WERI-Rb-1 (cell line): ENCODE measurements at regions not wholly inside any gene's neighbourhood (a gene's known extent, or its start where the extent isn't known, plus 50 kb on each side); places are given as distances from the start of the nearest gene placed in this dataset.
"Not testable (repeated sequence)": the region's sequence is repeated elsewhere in the genome, so short reads cannot be mapped to it uniquely, and the experiment has no call there.

ENCODE experiments used
- DNase-seq: peaks from one replicate; pipeline ENCODE4 v3.0.0-alpha.2; 2020
- H3K27ac ChIP-seq: fragments of 250-450 bp; sonication (Bioruptor Pico); 2 replicates; pipeline ENCODE4 v1.5.1; 2020; ENCODE audit warnings: mild to moderate bottlenecking, moderate library complexity
- H3K27me3 ChIP-seq: fragments of 250-450 bp; sonication (Bioruptor Pico); 2 replicates; pipeline ENCODE4 v1.5.1; 2021; ENCODE audit warnings: mild to moderate bottlenecking, low read depth, moderate library complexity; ENCODE audit not compliant: insufficient read depth, severe bottlenecking
- H3K36me3 ChIP-seq: fragments of 250-450 bp; sonication (Bioruptor Pico); 2 replicates; pipeline ENCODE4 v1.5.1; 2020; ENCODE audit warnings: mild to moderate bottlenecking, moderate library complexity
- H3K4me3 ChIP-seq: 2 replicates; pipeline ENCODE4 v1.5.1; 2011; ENCODE audit warnings: low read depth, mild to moderate bottlenecking, control low read depth, low read length
- H3K9me3 ChIP-seq: fragments of 250-450 bp; sonication (Bioruptor Pico); 2 replicates; pipeline ENCODE4 v1.5.1; 2021; ENCODE audit warnings: mild to moderate bottlenecking, moderate library complexity; ENCODE audit not compliant: severe bottlenecking
- TF ChIP-seq, protein P1 (sequence below): IDR thresholded peaks from 2 replicates; pipeline ENCODE4 v1.5.1; 2011; ENCODE audit warnings: low read depth, mild to moderate bottlenecking, control low read depth, inconsistent platforms, low read length

DNA sequence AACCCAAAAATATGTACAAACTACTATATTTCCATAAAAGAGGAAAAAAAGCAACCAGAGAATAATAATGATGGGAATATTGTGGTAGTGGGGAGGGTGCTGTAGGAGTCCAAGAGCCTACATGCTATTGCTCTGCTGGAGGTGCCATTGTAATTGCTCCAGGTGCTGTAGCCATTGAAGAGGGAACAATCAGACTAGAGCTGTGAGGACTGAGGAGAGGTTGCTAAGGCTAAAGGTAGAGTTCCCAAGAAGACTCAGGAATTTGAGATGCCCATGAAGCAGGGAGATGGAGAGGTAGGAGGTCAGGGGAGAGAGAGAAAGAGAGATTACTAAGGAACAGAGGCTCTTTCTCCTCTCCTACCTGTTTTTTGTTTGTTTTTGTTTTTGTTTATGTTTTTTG, 394.0 kb downstream of the DMRTA1 start:
- Histone ChIP-seq H3K4me3 (no peak overlapping the region), H3K9me3 (peaks cover 5% of the 10 kb centered on the region), H3K36me3 (no peaks in the 10 kb centered on the region), H3K27ac (no peak overlapping the region), H3K27me3 (no peaks in the 10 kb centered on the region)
- no peak for DNase-seq
- TF ChIP-seq, protein P1, sequence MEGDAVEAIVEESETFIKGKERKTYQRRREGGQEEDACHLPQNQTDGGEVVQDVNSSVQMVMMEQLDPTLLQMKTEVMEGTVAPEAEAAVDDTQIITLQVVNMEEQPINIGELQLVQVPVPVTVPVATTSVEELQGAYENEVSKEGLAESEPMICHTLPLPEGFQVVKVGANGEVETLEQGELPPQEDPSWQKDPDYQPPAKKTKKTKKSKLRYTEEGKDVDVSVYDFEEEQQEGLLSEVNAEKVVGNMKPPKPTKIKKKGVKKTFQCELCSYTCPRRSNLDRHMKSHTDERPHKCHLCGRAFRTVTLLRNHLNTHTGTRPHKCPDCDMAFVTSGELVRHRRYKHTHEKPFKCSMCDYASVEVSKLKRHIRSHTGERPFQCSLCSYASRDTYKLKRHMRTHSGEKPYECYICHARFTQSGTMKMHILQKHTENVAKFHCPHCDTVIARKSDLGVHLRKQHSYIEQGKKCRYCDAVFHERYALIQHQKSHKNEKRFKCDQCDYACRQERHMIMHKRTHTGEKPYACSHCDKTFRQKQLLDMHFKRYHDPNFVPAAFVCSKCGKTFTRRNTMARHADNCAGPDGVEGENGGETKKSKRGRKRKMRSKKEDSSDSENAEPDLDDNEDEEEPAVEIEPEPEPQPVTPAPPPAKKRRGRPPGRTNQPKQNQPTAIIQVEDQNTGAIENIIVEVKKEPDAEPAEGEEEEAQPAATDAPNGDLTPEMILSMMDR, result no peak

DNA sequence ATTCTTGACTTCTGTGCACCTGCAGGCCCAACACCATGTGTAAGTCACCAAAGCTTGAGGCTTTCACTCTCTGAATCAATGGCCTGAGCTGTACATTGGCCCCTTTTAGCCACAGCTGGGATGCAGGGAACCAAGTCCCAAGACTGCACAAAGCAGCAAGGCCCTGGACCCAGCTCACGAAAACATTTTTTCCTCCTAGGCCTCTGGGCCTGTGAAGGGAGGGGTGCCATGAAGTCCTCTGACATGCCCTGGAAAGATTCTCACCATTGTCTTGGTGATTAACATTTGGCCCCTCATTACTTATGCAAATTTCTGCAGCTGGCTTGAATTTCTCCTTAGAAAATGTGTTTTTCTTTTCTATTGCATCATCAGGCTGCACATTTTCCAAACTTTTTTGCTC, 398.6 kb downstream of the DMRTA1 start:
- not testable (repeated sequence) for H3K27me3 ChIP-seq, DNase-seq, H3K27ac ChIP-seq, H3K4me3 ChIP-seq, H3K9me3 ChIP-seq, H3K36me3 ChIP-seq

DNA sequence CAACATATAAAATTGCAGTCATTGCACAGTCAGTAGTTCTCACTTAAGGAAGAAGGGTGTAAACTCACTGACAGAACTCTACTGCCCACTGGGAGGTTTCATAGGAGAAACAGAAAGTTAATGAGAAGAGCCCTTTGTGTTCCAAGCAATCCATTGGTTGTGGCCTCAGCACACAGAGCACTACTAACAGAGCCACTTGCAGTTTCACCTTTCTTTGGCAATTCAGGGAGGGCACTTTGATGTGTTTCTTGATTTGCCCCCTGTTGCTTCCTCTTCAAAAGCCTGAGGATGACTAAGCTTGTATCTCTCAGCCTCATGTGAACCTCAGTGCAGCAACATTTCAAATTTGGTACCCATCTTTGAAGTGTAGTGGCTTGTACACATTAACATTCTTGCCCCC, 409.4 kb downstream of the DMRTA1 start:
- TF ChIP-seq, protein P1, result no peak
- Histone ChIP-seq H3K9me3 (no peaks in the 10 kb centered on the region), H3K27me3 (no peaks in the 10 kb centered on the region), H3K4me3 (no peak overlapping the region), H3K27ac (no peak overlapping the region), H3K36me3 (no peaks in the 10 kb centered on the region)
- no peak for DNase-seq

DNA sequence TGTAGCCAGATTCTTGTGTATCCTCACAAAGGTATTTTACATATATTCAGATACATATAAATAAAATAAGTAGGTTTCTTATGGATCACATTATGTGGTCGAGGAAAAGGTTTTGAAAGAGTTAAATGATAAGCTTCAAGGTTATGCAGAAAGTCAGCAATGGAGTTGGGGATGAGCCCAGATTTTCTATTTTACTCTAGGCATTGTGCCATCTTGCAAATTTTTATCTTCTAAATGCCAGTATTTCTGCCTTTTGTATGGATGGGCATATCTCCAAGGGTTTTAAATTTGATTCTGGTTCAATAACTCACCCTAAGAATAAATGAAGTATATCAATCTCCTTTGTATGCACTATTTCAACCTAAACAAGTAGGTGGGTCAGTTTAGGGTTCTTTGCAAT, 410.7 kb downstream of the DMRTA1 start:
- TF ChIP-seq, protein P1, result no peak
- no peak overlapping the region for H3K4me3 ChIP-seq
- no peaks in the 10 kb centered on the region for H3K27me3 ChIP-seq
- H3K36me3 ChIP-seq, result no peaks in the 10 kb centered on the region
- H3K27ac ChIP-seq, result no peak overlapping the region
- no peaks in the 10 kb centered on the region for H3K9me3 ChIP-seq
- no peak for DNase-seq

DNA sequence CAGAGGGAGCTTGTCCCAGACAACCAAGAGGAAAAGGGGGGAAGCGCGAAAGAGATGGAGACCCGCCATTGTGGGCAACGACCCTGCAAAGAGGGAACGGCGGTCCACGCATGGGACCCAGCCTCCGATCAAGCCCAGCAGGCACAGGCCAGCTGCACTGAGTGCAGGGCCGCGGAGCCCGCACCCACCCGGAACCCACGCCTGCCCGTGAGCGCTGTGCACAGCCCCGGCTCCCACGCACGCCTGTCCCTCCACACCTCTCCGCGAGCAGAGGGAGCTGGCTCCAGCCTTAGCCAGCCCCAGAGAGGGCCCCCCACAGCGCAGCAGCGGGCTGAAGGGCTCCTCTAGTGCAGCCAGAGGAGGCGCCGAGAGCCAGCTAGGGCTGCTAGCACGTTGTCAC, 416.5 kb downstream of the DMRTA1 start:
- TF ChIP-seq, protein P1, result no peak
- Histone ChIP-seq H3K27me3 (no peaks in the 10 kb centered on the region), H3K36me3 (no peaks in the 10 kb centered on the region), H3K9me3 (no peaks in the 10 kb centered on the region), H3K27ac (no peak overlapping the region), H3K4me3 (no peak overlapping the region)
- no peak for DNase-seq

DNA sequence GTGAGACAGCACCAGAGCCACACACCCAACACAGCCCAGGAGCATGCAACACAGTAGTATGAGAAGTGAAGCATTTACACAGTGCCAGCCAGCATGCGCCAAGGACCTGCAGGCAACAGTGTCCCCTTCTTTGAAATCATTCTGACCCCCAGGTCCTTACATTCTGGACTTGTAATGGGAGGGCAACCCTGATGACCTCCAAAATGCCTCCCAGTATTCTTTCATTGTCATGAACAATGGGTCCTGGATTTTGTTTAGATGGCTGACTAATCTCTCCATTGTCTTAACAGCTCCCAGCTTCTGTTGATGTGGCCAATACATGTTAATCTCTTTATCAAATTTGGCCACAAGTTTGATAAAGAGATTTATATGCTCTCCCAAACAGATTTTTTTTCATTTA, 417.1 kb downstream of the DMRTA1 start:
- Histone ChIP-seq H3K9me3 (no peaks in the 10 kb centered on the region), H3K27ac (no peak overlapping the region), H3K27me3 (no peaks in the 10 kb centered on the region), H3K36me3 (no peaks in the 10 kb centered on the region), H3K4me3 (no peak overlapping the region)
- DNase-seq, result no peak
- TF ChIP-seq, protein P1, result no peak
